Sigmoid colon (tissue), 6 donors: ENCODE measurements at regions not wholly inside any gene's neighbourhood (a gene's known extent, or its start where the extent isn't known, plus 50 kb on each side); places are given as distances from the start of the nearest gene placed in this dataset.
"Not testable (repeated sequence)": the region's sequence is repeated elsewhere in the genome, so short reads cannot be mapped to it uniquely, and the experiment has no call there.

Source experiments
- DNase-seq: peaks from one replicate; pipeline ENCODE4 v3.0.0-alpha.2; 2019
- H3K27ac ChIP-seq, 4 donors: fragments of 200-600 bp; sonication (generic); one replicate each; pipeline ENCODE4 v1.5.1; 2016 to 2019; ENCODE audit warnings: mild to moderate bottlenecking in 1 of 4
- H3K27me3 ChIP-seq, 3 donors: fragments of 200-600 bp; sonication (generic); one replicate each; pipeline ENCODE4 v1.5.1; 2019; ENCODE audit warnings: mild to moderate bottlenecking in 1 of 3
- H3K36me3 ChIP-seq, 4 donors: fragments of 200-600 bp; sonication (generic); one replicate each; pipeline ENCODE4 v1.5.1; 2016 to 2019
- H3K4me1 ChIP-seq, 4 donors: fragments of 200-600 bp; sonication (generic); one replicate each; pipeline ENCODE4 v1.5.1; 2017 to 2019
- H3K4me3 ChIP-seq, 4 donors: fragments of 200-600 bp; sonication (generic); one replicate each; pipeline ENCODE4 v1.5.1; 2017 to 2019; ENCODE audit warnings: mild to moderate bottlenecking in 2 of 4, moderate library complexity in 1 of 4
- H3K9me3 ChIP-seq, 4 donors: fragments of 200-600 bp in 3 of 4; sonication (generic) in 3 of 4; one replicate each; pipeline versions ENCODE4 v1.5.1 to v1.6.1; 2013 to 2019
- WGBS, 2 donors: extraction: QIAGEN DNeasy Blood & Tissue Kit; methylation state at CpG; one replicate each; pipeline ENCODE4 v1.1.7; 2013; 5-methylcytosine and 5-hydroxymethylcytosine counted together
- intact Hi-C: fragments of 100-400 bp; cut with DNase I; formaldehyde crosslinking; loops from one replicate; pipeline ENCODE4 v1.15.1; 2023
- donor health status: healthy with polysubstance abuse.
- donor health status: healthy.

DNA sequence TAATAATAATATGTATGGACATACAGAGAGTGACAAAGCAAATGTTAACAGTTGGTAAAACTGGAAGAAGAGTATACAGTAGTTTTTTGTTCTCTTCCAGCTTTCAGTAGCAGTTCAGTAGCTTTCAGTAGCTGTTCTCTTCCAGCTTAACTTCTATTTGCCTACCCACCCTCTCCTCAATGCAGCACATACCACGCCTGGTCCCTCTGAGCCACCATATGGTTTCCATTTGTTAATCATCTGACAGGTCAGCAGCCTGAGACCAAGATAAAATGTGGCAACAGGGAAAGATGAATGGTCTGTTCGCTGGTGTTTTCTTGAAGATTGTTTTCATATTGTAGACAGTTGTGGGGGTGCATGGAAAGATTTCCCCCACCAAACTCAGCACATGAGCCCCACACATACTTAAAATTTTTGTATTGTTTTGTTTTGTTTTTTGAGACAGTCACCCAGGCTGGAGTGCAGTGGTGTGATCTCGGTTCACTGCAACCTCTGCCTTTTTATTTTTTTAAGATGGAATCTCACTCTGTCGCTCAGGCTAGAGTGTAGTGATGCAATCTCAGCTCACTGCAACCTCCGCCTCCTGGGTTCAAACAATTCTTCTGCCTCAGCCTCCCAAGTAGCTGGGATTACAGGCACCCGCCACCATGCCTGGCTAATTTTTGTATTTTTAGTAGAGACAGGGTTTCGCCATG, 56.8 kb downstream of the ATP6V0E2 start:
- intact Hi-C loops, H3K4me1 ChIP-seq, H3K27ac ChIP-seq, H3K4me3 ChIP-seq, H3K9me3 ChIP-seq, H3K27me3 ChIP-seq, H3K36me3 ChIP-seq, DNase-seq: not testable (repeated sequence)
- WGBS, 2 donors = 74 to 81% methylated on average over 6 of the region's 7 CpGs

DNA sequence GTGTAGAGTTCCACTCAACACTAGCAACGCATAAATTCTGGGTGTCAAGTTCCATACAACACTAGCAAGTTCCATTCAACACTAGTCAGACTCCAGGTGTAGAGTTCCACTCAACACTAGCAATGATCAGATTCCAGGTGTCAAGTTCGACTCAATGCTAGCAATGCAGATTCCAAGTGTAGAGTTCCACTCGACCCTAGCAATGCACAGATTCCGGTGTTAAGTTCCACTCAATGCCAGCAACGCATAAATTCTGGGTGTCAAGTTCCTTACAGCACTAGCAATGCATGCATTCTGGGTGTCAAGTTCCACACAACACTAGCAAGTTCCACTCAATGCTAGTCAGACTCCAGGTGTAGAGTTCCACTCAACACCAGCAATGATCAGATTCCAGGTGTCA, 60.0 kb downstream of the ATP6V0E2 start:
- DNase-seq, H3K27me3 ChIP-seq, H3K4me3 ChIP-seq, intact Hi-C loops, H3K9me3 ChIP-seq, H3K36me3 ChIP-seq, H3K27ac ChIP-seq, H3K4me1 ChIP-seq: not testable (repeated sequence)
- 89 to 92% methylated on average over 5 of the region's 5 CpGs for WGBS, 2 donors

GRCh38 chr7:149947346-149947745, 73.6 kb downstream of the ATP6V0E2 start:
- H3K27me3 ChIP-seq, DNase-seq, intact Hi-C loops, H3K4me1 ChIP-seq, H3K4me3 ChIP-seq, H3K27ac ChIP-seq, H3K36me3 ChIP-seq, H3K9me3 ChIP-seq: not testable (repeated sequence)
- no CpG with 5 or more reads among the region's 4 CpGs for WGBS, 2 donors

DNA sequence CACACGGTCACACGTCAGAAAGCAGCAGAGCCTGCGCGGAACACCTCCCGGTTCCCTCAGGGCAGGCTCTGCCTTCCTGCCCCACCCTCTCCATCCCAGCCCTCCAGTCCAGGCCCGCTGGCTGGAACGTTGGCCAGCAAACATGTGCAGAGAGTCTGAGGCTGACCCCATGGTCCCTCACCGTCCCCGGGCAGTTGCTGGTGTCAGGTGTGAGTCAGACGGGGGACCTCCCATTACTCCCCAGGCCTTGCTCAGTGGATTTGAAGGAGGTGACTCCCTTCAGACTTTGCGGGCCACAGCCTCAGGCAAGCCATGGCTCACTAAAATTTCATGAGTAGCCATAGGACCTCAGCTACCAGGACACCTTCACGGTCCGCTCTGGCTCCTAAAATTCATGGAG, 74.7 kb downstream of the ATP6V0E2 start:
- 91 to 94% methylated on average over 12 of the region's 13 CpGs for WGBS, 2 donors
- H3K4me1 ChIP-seq, H3K36me3 ChIP-seq, H3K9me3 ChIP-seq, DNase-seq, H3K27ac ChIP-seq, H3K4me3 ChIP-seq, H3K27me3 ChIP-seq, intact Hi-C loops: not testable (repeated sequence)

DNA sequence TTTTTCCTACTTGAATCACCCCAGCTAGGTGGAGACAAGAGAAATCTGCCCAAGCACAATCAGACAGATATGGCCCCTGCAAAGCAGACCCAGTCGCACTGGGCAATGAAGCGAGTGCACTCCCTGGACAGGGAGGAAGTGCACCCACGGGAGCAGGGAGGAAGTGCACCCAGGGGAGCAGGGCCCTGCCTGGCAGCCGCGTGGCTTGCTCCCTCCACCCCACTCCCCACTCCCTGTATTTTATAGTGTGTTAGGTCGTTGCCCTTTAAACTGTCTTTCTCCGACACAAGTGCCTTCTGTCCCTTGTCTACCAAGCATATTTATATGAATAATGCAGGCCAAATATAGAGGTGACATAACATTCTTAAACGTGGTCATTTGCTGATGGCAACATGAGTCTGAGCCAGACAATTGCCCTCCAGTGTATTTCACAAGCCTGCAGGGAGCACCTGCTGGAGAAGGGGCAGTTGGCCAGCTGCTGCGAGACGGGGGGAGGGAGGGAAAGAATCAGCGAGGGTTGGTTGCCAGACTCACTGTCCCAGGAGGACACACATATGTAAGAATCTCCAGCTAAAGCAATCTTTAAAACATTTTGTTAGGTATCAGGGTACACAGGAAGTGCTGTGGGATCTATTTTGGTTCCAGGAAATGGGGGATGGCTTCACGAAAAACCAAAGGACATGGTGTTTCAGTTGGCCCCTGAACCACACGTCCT, 76.3 kb downstream of the ATP6V0E2 start:
- WGBS, 2 donors = 30 to 45% methylated on average over 8 to 9 of the region's 13 CpGs
- H3K9me3 ChIP-seq, H3K36me3 ChIP-seq, H3K27me3 ChIP-seq, DNase-seq, intact Hi-C loops, H3K27ac ChIP-seq, H3K4me3 ChIP-seq, H3K4me1 ChIP-seq: not testable (repeated sequence)

- no CpG with 5 or more reads among the region's 4 CpGs for WGBS, 2 donors
- intact Hi-C loops, H3K27ac ChIP-seq, H3K4me1 ChIP-seq, H3K27me3 ChIP-seq, H3K36me3 ChIP-seq, H3K4me3 ChIP-seq, H3K9me3 ChIP-seq, DNase-seq: not testable (repeated sequence)
Observed at GRCh38 chr7:149950578-149950924, 76.8 kb downstream of the ATP6V0E2 start.

DNA sequence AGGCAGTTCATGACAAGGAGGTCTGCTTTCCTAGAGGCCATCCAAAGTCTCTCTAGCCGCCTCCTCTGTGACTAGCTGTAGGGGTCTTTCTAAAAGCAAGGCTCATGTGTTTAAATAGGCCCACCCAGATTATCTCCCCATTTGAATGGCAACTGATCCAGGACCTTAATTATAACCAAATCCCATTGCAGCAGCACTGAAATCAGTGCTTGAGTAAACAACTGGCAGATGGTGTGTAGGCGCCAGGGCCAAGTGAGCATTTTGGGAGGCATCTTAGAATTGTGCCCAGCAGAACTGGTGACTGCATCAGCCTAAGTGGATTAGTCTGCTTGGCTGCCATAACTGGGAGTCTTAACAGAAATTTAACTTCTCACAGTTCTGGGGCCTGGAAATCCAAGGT, 77.8 kb downstream of the ATP6V0E2 start:
- H3K36me3 ChIP-seq, H3K9me3 ChIP-seq, DNase-seq, intact Hi-C loops, H3K4me1 ChIP-seq, H3K27me3 ChIP-seq, H3K27ac ChIP-seq, H3K4me3 ChIP-seq: not testable (repeated sequence)
- WGBS, 2 donors = 94 to 96% methylated on average over 2 of the region's 2 CpGs

DNA sequence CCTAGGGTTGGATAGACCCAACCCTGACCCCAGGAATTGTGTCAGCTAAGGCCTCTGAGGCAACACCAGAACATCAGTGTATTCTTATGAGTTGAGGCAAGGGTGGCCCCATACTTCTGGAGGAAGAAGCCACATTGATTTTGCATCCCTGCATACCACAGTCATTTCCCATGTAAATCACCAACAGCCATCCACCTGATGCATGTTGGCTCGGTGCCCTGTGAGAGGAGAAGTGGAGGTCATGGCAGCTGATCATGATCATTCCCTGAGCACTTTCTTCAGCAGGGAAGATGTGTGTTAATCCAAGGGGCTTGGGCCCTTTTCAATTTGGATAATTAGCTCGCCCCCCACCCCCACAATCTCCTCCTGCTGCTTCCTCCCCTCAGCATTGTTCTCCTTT, 85.1 kb downstream of the ATP6V0E2 start:
- H3K9me3 ChIP-seq, DNase-seq, H3K27me3 ChIP-seq, H3K4me3 ChIP-seq, H3K4me1 ChIP-seq, intact Hi-C loops, H3K27ac ChIP-seq, H3K36me3 ChIP-seq: not testable (repeated sequence)
- WGBS, 2 donors = 79 to 93% methylated on average over 2 of the region's 2 CpGs

DNA sequence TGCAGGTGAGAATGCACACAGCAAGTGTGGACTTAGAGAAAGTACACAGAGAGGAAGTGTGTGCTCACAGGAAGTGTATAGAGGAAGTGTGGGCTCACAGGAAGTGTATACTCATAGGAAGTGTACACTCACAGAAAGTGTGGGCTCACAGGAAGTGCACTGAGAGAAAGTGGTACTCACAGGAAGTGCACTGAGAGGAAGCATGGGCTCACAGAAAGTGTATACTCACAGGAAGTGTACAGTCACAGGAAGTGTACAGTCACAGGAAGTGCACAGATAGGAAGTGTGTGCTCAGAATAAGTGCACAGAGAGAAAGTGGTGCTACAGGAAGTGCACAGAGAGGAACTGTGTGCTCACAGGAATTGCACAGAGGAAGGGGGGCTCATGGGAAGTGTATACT, 87.1 kb downstream of the ATP6V0E2 start:
- H3K4me3 ChIP-seq, H3K4me1 ChIP-seq, H3K36me3 ChIP-seq: not testable (repeated sequence)

DNA sequence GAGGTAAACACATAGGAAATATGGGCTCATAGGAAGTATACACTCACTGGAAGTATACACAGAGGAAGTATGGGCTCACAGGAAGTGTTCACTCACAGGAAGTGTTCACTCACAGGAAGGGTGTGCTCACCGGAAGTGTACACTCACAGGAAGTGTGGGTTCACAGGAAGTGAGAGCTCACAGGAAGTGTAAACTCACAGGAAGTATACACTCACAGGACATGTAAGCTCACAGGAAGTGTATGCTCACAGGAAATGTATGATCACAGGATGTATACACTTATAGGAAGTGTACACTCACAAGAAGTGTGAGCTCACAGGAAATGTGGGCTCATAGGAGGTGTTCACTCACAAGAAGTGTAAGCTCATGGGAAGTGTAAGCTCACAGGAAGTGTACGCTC, 88.1 kb downstream of the ATP6V0E2 start:
- H3K27ac ChIP-seq, intact Hi-C loops, H3K36me3 ChIP-seq, H3K4me1 ChIP-seq, H3K27me3 ChIP-seq, H3K4me3 ChIP-seq, DNase-seq, H3K9me3 ChIP-seq: not testable (repeated sequence)
- WGBS, 2 donors = 77 to 79% methylated on average over 2 of the region's 2 CpGs

More for the DNA sequence above, 87.1 kb downstream of the ATP6V0E2 start:
- intact Hi-C loops, H3K27me3 ChIP-seq, H3K27ac ChIP-seq, H3K9me3 ChIP-seq, DNase-seq: not testable (repeated sequence)

DNA sequence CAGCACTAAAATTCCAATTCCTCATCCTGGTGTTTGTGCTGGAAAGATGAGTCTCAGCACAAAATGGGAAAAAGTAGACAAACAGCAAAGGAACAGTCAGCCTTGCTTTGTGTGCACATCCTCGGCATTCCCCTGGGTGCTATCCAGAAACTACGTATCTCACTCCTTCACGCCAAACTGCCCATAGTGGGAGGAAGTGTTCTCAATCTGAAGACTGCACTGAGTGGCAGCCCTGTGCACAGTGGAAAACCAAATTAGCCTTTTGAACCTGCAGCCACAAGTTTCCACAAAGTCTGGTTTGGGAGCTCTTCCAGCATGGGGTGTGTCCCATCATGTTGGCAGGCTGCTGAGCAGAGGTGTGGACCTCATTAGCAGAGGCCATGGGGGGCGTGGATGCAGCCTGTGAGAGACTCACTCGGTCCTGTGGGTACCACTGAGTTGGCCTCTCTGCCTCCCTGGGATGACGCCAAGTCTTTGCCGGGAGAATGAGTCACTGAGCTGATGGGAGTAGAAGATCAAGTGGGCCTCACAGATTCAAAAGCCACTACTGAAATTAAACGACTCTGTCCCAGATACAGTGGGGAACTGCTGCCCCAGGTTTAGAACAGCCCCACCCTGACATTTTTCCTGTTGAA, 89.0 kb downstream of the ATP6V0E2 start:
- H3K36me3 ChIP-seq, H3K9me3 ChIP-seq, H3K4me3 ChIP-seq, H3K4me1 ChIP-seq, H3K27me3 ChIP-seq, intact Hi-C loops, H3K27ac ChIP-seq, DNase-seq: not testable (repeated sequence)
- 58 to 60% methylated on average over 8 of the region's 8 CpGs for WGBS, 2 donors

DNA sequence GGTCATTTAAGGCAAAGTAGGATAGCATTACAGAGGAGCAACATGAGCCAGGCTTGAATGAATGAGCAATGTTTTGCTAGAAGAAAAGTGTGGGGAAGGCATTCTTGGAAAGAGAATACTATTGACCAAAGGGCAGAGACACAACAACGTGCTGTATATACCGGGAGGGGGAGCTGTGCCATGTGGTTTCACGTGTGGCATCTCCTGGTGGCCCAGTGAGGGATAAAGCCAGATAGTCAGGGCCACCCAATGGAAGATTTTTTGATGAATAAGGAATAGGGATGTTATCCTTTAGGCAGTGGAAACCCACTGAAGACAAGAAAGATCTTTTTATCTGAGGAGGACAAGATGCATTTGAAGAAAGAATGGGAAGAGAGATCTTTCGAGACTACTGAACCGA, 90.2 kb downstream of the ATP6V0E2 start:
- H3K9me3 ChIP-seq, H3K36me3 ChIP-seq, intact Hi-C loops, H3K4me3 ChIP-seq, H3K27ac ChIP-seq, H3K27me3 ChIP-seq, DNase-seq, H3K4me1 ChIP-seq: not testable (repeated sequence)
- WGBS, 2 donors = 77 to 85% methylated on average over 4 of the region's 5 CpGs

- H3K36me3 ChIP-seq, DNase-seq, H3K9me3 ChIP-seq, H3K4me1 ChIP-seq, H3K27ac ChIP-seq, H3K27me3 ChIP-seq, H3K4me3 ChIP-seq, intact Hi-C loops: not testable (repeated sequence)
- 58 to 81% methylated on average over 2 of the region's 2 CpGs for WGBS, 2 donors
Observed at GRCh38 chr7:149966444-149966843, 92.7 kb downstream of the ATP6V0E2 start.
